PC-3 (cell line): ENCODE measurements at regions not wholly inside any gene's neighbourhood (a gene's known extent, or its start where the extent isn't known, plus 50 kb on each side); places are given as distances from the start of the nearest gene placed in this dataset.

Experiments
- EZH2 ChIP-seq: fragments of 300-600 bp; sonication (generic); IDR thresholded peaks from one replicate; pipeline ENCODE4 v1.6.1; 2017; ENCODE audit warnings: antibody characterized with exemption, mild to moderate bottlenecking, low read length; ENCODE audit not compliant: unreplicated experiment
- TF ChIP-seq, protein P1 (sequence below): fragments of 300-600 bp; sonication (generic); conservative IDR thresholded peaks from 2 replicates; pipeline ENCODE4 v1.5.1; 2017; ENCODE audit warnings: antibody characterized with exemption, low read depth, mild to moderate bottlenecking, low read length

DNA sequence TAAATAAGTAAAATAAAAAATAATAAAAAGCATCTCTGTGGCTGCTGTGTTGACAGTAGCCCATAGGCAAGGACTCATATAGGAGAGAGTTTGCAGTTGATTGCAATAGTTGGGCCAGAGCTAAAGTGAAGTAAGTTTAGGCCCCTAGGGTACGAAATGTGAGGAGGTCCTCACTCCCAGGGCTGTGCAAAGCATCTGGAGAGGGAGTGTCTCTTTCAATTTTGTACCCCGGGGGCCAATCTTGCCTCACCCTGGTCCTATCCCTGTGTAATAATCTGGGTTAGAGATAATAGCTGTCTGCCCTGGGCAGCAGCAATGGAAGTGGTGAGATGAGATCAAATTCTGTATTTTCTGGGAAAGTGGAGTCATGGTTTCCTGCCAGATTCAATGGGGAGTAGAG lies 365.7 kb downstream of the GATA3 start:
- TF ChIP-seq, protein P1, sequence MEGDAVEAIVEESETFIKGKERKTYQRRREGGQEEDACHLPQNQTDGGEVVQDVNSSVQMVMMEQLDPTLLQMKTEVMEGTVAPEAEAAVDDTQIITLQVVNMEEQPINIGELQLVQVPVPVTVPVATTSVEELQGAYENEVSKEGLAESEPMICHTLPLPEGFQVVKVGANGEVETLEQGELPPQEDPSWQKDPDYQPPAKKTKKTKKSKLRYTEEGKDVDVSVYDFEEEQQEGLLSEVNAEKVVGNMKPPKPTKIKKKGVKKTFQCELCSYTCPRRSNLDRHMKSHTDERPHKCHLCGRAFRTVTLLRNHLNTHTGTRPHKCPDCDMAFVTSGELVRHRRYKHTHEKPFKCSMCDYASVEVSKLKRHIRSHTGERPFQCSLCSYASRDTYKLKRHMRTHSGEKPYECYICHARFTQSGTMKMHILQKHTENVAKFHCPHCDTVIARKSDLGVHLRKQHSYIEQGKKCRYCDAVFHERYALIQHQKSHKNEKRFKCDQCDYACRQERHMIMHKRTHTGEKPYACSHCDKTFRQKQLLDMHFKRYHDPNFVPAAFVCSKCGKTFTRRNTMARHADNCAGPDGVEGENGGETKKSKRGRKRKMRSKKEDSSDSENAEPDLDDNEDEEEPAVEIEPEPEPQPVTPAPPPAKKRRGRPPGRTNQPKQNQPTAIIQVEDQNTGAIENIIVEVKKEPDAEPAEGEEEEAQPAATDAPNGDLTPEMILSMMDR = no peak
- TF ChIP-seq EZH2 = no peak
